DMS79 (cell line): ENCODE measurements at regions not wholly inside any gene's neighbourhood (a gene's known extent, or its start where the extent isn't known, plus 50 kb on each side); places are given as distances from the start of the nearest gene placed in this dataset.

Source experiments
- DNase-seq: peaks from one replicate; lab custom pipeline; 2025; lab: John Stamatoyannopoulos, UW

DNA sequence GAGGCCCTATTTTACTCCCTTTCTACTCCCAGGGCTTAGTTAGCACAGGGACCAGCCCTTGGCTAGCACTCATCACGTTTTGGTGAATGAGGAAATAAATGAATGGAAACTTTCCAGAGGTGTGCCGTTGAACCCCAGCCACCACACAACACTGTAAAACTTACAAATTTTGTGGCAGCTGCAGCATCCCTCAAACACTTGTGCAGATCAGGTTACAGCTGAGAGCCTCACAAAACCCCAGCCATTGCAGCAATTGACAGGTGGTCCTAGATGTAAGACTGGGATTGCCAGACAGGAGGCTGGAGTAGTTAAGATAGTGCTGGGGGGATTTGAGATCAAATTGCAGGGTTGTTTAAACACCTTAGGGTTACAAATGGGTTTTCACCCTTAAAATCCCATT, 482.2 kb upstream of the KIF2A start:
- DNase-seq, result no peak

GRCh38 chr5:61824396-61824795, 481.6 kb upstream of the KIF2A start:
- no peak for DNase-seq

- no peak for DNase-seq
Measured at GRCh38 chr5:61827445-61827975, 478.5 kb upstream of the KIF2A start.

GRCh38 chr5:61828856-61829255, 477.1 kb upstream of the KIF2A start:
- no peak for DNase-seq

DNA sequence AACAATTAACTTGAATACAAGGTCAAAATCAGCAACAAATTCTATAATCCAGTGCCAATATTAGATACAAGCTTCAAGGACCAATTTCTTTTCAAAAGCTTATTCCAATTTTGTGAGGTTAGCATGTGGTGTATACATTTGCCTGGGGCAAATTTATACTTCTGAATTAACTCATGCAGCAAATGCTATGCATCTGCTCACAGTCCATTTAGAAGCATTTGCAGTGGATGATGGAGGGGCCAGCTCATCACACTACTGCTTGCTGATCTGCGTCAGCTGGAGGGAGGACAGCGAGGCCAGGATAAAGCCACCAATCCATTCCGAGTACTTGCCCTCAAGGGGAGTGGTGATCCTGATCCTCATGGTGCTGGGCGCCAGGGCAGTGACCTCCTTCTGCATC, 474.3 kb upstream of the KIF2A start:
- peak; percentile 45 for DNase-seq

DNA sequence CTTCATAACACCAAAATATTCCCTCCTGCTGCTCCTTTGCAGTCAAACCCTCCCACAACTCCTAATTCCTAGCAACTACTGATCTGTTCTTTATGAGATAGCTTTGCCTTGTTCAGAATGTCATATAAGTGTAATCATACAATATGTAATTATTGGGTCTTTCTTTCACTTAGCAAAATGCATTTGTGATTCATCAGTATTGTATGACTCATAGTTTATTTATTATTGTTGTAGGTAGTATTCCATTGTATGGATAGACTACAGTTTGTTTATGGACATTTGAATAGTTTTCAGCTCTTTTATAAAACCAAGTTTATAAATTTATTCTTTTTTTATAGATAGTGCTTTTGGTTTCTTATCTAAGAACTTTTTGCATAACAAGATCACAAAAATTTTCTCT, 468.2 kb upstream of the KIF2A start:
- DNase-seq, result no peak

GRCh38 chr5:61840361-61840760, 465.6 kb upstream of the KIF2A start:
- DNase-seq, result no peak

DNA sequence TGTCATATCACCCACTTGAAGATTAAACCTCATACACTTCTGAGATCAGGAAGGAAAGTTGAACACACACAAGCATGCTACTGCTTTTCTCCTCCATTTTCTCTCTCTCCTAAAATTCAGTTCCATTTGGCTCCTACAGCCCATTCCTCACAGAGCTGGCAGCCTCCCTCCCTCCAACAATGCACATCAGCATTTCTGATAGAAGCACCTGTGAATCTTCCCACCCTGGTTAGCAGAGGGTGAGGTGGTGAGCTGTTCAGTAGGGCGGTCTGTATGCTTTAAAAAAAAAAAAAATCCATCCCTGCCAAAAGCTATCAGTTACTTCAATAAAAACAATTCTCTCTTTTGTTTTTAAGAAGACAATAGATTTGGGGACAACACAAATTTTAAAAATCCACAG, 463.2 kb upstream of the KIF2A start:
- DNase-seq, result no peak

DNA sequence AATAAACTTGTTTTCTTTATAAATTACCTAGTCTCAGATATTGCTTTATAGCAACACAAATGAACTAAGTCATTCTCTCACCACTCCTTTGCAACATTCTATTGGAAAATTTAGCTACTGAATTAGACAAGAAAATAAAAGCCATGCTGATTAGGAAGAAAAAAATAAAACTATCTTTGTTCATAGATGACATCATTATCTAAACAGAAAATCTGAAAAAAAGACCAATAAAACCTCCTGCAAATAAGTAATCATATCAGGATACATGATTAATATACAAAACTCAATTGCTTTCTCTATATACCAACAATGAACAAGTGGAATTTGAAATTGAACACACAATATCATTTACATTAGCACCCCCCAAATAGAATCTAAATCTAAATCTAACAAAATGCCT, 455.3 kb upstream of the KIF2A start:
- DNase-seq, result no peak

GRCh38 chr5:61854531-61854930, 451.5 kb upstream of the KIF2A start:
- no peak for DNase-seq

DNA sequence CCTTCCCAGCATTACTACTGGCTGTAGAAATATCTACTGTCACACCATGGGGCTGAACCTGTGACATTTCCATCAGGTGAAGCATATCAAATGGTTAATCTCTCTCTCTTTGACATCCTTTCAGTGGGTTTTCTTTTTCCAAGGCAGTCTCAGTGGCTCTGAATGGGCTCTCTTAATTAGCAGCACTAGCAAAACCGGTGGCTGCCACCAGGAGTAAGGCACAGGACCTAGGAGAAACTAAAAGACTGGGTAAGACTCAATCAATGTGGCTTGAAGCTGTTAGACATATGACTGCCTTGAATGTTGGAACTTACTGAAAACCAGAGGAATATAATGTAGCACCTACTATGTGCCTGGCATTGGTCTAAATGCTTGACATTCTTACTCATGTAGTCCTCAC, 445.0 kb upstream of the KIF2A start:
- DNase-seq, result no peak

- no peak for DNase-seq
Measured at GRCh38 chr5:61866930-61867329, 439.1 kb upstream of the KIF2A start.

- no peak for DNase-seq
Measured at GRCh38 chr5:61869333-61869732, 436.7 kb upstream of the KIF2A start.

- no peak for DNase-seq
Measured at GRCh38 chr5:61878471-61878870, 427.5 kb upstream of the KIF2A start.

GRCh38 chr5:61881821-61882487, 424.1 kb upstream of the KIF2A start:
- DNase-seq, result no peak

DNA sequence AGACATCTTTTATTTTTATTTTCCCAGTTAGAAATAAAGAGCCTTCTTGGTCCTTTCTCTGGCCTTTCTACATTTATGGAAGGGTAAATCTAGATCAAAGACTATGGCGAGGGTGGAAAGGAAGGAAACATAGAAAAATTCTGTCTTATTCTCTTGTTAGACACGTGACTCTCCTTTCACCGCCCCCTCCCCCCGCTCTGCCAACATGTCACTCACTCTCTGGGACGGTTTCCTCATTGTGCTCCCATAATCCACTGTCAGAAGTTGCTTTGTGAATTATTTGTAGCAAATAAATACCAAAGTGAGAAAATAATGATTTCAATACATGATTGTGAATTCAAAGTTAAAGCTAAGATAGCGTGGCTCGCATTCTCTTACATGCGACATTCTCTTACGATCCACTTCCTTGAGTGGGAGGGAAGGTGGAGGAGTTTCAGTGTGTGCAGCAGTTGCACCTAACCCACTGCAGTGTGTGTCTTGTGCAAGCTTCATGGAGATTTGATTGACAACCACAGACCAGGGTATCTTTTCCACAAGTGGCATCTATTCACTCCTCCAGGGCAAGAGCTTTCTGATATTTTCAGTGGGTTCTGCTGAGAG, 423.0 kb upstream of the KIF2A start:
- DNase-seq, result no peak

DNA sequence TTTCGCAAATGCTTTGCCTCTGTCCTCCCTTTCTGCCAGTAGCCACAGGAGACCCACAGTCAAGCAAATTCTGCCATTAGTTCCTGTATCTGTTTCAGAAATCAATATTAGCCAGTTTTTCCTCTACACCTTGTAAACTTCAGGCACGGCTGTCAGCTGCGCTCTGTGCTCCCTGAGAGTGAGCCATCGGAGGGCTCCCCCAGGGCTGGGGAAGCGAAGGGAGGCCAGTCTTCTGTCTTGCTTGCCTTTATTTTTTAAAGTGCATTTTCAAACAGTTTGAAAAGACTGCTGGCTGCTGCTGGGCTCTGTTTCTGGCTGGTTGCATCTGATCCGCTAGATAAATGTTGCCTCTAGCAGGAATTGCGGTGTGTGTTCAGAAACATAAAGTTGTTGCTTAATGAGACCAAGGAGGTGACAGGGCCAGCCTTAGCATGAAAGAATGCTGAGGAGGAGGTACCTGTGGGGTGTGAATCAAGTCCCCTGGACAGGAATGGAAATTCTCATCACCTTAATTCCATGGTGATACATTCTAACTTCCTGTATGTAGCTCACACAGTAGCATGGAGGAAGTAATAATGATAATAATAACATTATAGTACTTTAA, 421.7 kb upstream of the KIF2A start:
- DNase-seq, result no peak

GRCh38 chr5:61886214-61886613, 419.8 kb upstream of the KIF2A start:
- no peak for DNase-seq

GRCh38 chr5:61887271-61887670, 418.7 kb upstream of the KIF2A start:
- DNase-seq, result no peak

- no peak for DNase-seq
Measured at GRCh38 chr5:61894046-61894445, 412.0 kb upstream of the KIF2A start.

DNA sequence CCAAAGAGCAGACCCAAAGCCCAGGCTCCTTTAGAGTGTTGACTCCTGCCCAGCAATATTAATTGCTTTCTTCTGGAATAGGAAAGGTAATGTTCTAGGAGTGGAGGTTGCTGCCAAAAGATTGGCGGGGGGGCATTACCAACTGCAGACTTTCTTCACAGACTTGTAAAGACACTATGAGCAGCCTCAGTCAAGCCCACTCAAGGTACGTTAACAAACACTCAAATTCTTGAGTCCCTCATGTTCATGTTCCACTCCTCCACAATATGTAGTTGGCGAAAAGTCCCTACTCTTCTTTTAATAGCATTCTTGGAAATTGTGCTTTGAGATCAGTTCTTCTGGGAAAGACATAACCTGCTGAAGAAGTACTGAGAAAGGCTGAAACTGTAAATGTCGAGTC, 409.2 kb upstream of the KIF2A start:
- DNase-seq, result no peak

- no peak for DNase-seq
Measured at GRCh38 chr5:61897251-61897650, 408.8 kb upstream of the KIF2A start.

GRCh38 chr5:61901997-61902396, 404.0 kb upstream of the KIF2A start:
- no peak for DNase-seq

- no peak for DNase-seq
Measured at GRCh38 chr5:61904730-61905129, 401.3 kb upstream of the KIF2A start.
